ENCODE measurements at regions not wholly inside any gene's neighbourhood (a gene's known extent, or its start where the extent isn't known, plus 50 kb on each side); places are given as distances from the start of the nearest gene placed in this dataset.

DNA sequence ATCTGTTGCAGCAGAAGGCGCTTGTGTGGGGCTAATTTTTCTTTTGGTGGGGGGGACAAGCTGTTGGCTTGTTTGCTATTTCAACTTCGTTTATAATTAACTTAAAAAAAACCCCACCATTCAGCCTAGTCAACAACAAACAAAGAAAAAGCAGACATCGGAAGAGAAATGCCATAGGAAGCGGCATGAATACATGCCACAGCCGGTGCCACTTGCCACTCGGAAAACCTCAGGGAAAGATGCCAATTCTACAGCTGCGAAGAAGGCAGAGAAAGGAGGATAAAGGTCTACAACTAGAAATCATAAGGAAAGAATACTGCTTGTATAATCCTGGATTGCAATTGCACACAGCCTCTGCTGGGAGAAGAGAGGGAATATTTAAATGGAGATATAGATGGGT, 254.4 kb upstream of the PMFBP1 start:
- 96% methylated on average over 7 of the region's 7 CpGs for WGBS (ENCODE audit: low lambda C conversion rate, missing lambda C conversion rate)
- Histone ChIP-seq H3K4me3 (no peak overlapping the region), H3K4me1 (ENCODE audit: insufficient read depth) (no peaks in the 10 kb centered on the region), H3K9me3 (ENCODE audit: low read depth) (peaks cover 10% of the 10 kb centered on the region), H3K9me2 (replicated peaks; ENCODE audit: insufficient read depth) (no peaks in the 10 kb centered on the region), H3K4me2 (no peak overlapping the region), H3K27ac (no peak overlapping the region), H3K27me3 (no peaks in the 10 kb centered on the region), H3K36me3 (replicated peaks; ENCODE audit: insufficient read depth, low read depth) (no peaks in the 10 kb centered on the region), H4K20me1 (ENCODE audit: insufficient read depth, poor library complexity, severe bottlenecking) (no peaks in the 10 kb centered on the region), H3K79me2 (no peaks in the 10 kb centered on the region), H2AFZ (no peak overlapping the region)
- DNase-seq (ENCODE audit: low spot score) = no peak
- TF ChIP-seq, protein P1, sequence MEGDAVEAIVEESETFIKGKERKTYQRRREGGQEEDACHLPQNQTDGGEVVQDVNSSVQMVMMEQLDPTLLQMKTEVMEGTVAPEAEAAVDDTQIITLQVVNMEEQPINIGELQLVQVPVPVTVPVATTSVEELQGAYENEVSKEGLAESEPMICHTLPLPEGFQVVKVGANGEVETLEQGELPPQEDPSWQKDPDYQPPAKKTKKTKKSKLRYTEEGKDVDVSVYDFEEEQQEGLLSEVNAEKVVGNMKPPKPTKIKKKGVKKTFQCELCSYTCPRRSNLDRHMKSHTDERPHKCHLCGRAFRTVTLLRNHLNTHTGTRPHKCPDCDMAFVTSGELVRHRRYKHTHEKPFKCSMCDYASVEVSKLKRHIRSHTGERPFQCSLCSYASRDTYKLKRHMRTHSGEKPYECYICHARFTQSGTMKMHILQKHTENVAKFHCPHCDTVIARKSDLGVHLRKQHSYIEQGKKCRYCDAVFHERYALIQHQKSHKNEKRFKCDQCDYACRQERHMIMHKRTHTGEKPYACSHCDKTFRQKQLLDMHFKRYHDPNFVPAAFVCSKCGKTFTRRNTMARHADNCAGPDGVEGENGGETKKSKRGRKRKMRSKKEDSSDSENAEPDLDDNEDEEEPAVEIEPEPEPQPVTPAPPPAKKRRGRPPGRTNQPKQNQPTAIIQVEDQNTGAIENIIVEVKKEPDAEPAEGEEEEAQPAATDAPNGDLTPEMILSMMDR (IDR thresholded peaks at IDR 0.05; ENCODE audit: poor library complexity) = no peak
- TF ChIP-seq EZH2 (IDR thresholded peaks at IDR 0.05; ENCODE audit: borderline replicate concordance) (no peak), EZH2phosphoT487 (IDR thresholded peaks at IDR 0.05; ENCODE audit: low read depth, severe bottlenecking, unreplicated experiment) (no peak)

DNA sequence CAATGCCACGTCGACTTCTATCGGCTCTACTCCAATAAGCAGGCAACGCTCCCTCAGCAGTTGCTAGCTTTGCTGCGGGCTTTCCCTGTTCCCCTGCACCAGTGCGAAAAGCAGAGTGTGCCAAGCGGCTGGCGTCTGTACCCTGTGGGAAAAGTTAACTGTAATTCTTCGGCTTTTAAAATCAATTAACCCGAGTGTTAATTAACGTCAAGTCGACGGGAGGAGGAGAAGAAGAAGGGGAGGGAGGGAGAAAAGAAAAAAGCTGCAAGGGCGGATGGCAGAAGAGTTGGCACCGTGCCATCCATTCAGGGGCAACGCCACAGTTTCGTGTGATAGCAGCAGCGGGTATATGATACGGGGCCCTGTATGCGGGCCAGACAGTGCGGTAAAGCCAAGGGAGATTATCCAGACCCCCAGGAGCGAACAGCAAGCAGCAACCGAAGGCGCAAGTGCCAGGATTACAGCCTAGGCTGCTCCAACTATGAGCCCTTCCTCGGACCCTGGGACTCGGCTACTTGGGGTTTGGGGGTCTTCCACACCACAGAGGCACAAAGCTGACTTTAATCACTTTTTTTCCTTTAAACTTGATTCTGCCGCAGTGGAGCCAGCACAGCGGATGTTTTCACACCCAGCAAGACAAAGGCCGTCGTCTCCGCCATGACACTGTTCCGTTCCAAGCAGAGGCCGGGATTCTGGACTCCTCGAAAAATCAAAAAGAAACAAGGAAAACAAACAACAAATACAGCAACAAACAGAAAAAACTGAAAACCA, 253.8 kb upstream of the PMFBP1 start:
- 96% methylated on average over 33 of the region's 34 CpGs for WGBS (ENCODE audit: low lambda C conversion rate, missing lambda C conversion rate)
- peaks cover 10% of the 10 kb centered on the region for H3K9me3 ChIP-seq (ENCODE audit: low read depth)
- H2AFZ ChIP-seq = no peak overlapping the region

DNA sequence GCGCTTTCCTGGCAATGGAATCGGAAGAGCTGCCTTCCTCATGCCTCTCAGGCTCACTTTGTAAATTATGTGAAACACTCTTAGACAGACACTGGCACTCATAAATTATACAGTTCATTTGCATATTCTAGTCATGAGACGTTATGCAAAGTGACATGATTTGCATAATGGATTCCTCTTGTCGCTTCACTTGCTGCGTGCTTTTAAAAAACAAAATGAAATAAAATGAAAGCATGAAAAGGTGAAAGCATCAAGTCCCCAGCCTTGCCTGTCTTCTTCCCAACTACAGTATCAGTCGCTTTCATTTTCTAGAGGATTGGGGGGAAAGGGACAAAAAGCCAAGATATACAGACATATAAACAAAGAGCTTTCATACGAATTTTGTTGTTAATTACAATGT, 252.8 kb upstream of the PMFBP1 start:
- no peak overlapping the region for H3K4me2 ChIP-seq
- H2AFZ ChIP-seq = no peak overlapping the region
- peaks cover 11% of the 10 kb centered on the region for H3K9me3 ChIP-seq (ENCODE audit: low read depth)
- H3K27ac ChIP-seq = no peak overlapping the region
- WGBS (ENCODE audit: low lambda C conversion rate, missing lambda C conversion rate) = 93% methylated on average over 7 of the region's 7 CpGs
- H3K4me1 ChIP-seq (ENCODE audit: insufficient read depth) = no peaks in the 10 kb centered on the region
- no peak overlapping the region for H3K4me3 ChIP-seq
- TF ChIP-seq EZH2 (IDR thresholded peaks at IDR 0.05; ENCODE audit: borderline replicate concordance) = no peak
- TF ChIP-seq EZH2phosphoT487 (IDR thresholded peaks at IDR 0.05; ENCODE audit: low read depth, severe bottlenecking, unreplicated experiment) = no peak
- TF ChIP-seq, protein P1 (IDR thresholded peaks at IDR 0.05; ENCODE audit: poor library complexity) = no peak
- H4K20me1 ChIP-seq (ENCODE audit: insufficient read depth, poor library complexity, severe bottlenecking) = no peaks in the 10 kb centered on the region
- no peak for DNase-seq (ENCODE audit: low spot score)
- no peaks in the 10 kb centered on the region for H3K9me2 ChIP-seq (replicated peaks; ENCODE audit: insufficient read depth)
- H3K27me3 ChIP-seq = no peaks in the 10 kb centered on the region
- H3K79me2 ChIP-seq = no peaks in the 10 kb centered on the region
- no peaks in the 10 kb centered on the region for H3K36me3 ChIP-seq (replicated peaks; ENCODE audit: insufficient read depth, low read depth)

More for the DNA sequence above, 253.8 kb upstream of the PMFBP1 start:
- TF ChIP-seq EZH2phosphoT487 (IDR thresholded peaks at IDR 0.05; ENCODE audit: low read depth, severe bottlenecking, unreplicated experiment) = no peak
- TF ChIP-seq, protein P1 (IDR thresholded peaks at IDR 0.05; ENCODE audit: poor library complexity) = no peak
- no peak for TF ChIP-seq EZH2 (IDR thresholded peaks at IDR 0.05; ENCODE audit: borderline replicate concordance)
- Histone ChIP-seq H3K4me2 (no peak overlapping the region), H3K9me2 (replicated peaks; ENCODE audit: insufficient read depth) (no peaks in the 10 kb centered on the region), H3K27ac (no peak overlapping the region), H3K36me3 (replicated peaks; ENCODE audit: insufficient read depth, low read depth) (no peaks in the 10 kb centered on the region), H3K27me3 (no peaks in the 10 kb centered on the region), H3K79me2 (no peaks in the 10 kb centered on the region), H3K4me1 (ENCODE audit: insufficient read depth) (no peaks in the 10 kb centered on the region), H3K4me3 (no peak overlapping the region), H4K20me1 (ENCODE audit: insufficient read depth, poor library complexity, severe bottlenecking) (no peaks in the 10 kb centered on the region)
- DNase-seq (ENCODE audit: low spot score) = no peak

Measured in hepatocyte (in vitro differentiated cells).